NCI-H1092 (cell line): ENCODE measurements at regions not wholly inside any gene's neighbourhood (a gene's known extent, or its start where the extent isn't known, plus 50 kb on each side); places are given as distances from the start of the nearest gene placed in this dataset.

ENCODE experiments used
- DNase-seq: peaks from one replicate; lab custom pipeline; 2025; lab: John Stamatoyannopoulos, UW

DNA sequence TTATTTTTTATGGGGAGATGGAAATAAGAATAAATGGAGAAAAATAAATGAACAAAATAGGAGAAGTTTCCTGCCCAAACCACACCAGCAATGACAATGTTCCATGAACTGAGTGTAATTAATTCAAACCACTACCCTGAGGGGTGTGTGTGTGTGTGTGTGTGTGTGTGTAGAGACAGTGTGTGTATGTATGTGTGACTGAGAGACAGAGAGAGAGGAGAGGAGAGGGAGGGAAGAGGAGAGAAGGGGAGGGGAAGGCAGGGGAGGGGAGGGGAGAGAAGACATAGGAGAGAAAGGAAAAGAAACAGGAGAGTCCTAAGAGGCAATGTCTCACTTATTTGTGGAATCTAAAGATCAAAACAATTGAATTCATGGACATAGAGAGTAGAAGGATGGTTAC, 65.0 kb upstream of the POU2AF1 start:
- no peak for DNase-seq

DNA sequence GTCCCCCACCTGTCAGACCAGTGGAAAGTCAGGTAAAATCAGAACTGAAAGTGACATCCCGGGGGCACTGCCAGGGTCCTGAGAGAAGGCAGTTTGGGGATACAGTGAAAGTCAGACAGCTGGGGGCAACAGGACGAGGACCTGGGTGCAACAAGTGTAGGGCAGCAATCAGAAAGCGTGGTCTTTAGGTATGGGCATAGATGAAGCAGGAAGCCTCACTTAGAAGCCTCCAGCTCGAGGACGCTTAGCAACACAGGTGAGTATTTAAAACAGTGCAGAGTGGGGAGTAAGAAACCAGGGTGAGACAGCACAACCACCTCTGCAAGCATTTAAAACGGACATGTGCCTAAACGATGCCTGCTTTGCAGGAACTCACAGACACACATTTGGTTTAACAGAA, 64.6 kb upstream of the POU2AF1 start:
- no peak for DNase-seq

- DNase-seq, result no peak
Observed at GRCh38 chr11:111443032-111443431, 64.0 kb upstream of the POU2AF1 start.

DNA sequence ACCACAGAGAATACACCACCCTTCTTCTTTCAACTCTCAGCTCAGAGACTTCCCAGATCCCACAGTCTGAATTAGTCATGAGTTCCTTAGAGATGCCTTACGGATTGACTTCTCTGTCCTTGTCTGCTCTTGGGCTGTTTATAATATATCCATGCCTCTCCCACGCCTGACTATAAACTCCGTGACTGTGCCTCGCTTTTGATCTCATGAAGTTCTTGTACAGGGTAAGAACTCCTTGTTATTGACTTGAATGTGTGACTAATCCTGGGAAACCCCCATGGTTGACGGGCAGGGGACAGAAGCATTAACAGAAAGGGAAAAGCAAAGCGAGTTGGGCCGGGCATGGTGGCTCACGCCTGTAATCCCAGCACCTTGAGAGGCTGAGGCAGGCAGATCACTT, 62.4 kb upstream of the POU2AF1 start:
- no peak for DNase-seq

GRCh38 chr11:111440416-111441205, 61.5 kb upstream of the POU2AF1 start:
- DNase-seq, result no peak

GRCh38 chr11:111439901-111440300, 60.8 kb upstream of the POU2AF1 start:
- no peak for DNase-seq

DNA sequence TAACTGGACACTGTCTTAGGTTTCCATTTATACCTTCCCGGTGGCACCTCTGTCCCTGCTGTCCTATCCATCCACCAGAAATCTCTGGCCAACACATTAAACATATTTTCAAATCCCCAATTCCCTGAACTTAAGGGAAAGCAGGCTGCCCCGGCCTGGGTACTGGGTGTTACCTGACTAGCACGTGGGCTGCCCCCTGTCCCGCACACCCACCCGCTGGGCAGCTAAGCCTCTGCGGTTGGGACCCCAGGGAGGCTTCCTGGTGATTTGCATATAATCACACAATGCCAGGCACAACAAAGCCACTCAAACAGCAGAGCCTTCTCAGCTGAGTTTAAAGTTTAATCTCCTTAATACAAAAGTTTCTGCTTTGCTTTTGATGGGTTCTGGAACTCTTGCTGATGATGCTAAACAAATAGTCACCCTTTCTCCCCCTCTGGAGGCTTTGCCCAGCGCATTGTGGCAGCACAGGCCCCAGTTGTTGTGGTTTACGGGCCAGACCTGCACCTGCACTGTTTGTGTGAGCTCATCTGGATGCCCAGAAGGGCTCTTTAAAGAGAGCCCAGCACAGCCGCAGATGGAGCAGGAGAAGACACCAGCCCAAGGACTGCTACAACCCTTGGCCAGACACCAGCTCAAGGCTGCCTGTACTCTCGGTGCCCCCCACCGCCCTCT, 59.9 kb upstream of the POU2AF1 start:
- no peak for DNase-seq

- no peak for DNase-seq
Observed at GRCh38 chr11:111438168-111438567, 59.1 kb upstream of the POU2AF1 start.

DNA sequence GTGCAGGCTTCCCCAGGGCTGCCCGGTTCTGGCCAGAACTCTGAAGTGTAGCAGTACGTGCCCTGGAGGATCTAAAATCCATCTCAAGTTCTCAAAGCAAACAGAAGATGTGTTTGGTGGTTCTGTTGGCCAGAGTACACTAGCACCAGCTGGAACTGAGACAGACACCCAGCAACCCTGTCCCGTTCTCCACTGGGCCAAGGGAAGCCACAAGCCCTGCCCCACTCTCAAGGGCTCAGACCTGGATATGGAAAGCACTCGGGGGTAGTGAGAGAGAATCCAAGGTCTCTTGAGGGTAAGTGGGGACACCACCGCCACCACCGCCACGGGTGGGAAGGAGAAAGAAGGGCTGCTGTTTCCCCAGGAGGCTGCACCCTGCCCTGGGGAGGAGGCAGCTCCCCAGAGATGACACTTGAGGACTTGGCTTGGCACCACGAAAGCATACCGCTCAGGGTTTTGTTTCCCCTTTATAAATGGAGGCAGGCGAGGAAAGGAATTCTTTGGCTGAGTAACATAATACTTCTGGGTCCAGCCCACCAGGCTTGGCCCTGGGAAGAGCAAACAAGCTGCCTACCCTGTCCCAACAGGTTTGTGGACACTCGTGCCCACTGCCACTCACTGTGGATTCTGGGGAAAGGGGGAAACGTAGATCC, 56.1 kb upstream of the POU2AF1 start:
- DNase-seq, result peak; percentile 79

GRCh38 chr11:111429066-111429506, 50.0 kb upstream of the POU2AF1 start:
- peak; percentile 42 for DNase-seq
